IMR-90 (cell line): ENCODE measurements at regions not wholly inside any gene's neighbourhood (a gene's known extent, or its start where the extent isn't known, plus 50 kb on each side); places are given as distances from the start of the nearest gene placed in this dataset.

Experiments used
- BHLHE40 ChIP-seq: fragments of 150-350 bp; IDR thresholded peaks from 2 replicates; pipeline ENCODE4 v1.6.1; 2016; ENCODE audit warnings: mild to moderate bottlenecking, low read depth, low read length
- CEBPB ChIP-seq: IDR thresholded peaks from 2 replicates; pipeline ENCODE4 v1.6.1; 2012; ENCODE audit warnings: low read depth, low read length, improper control_type of control experiment
- CTCF ChIP-seq: conservative IDR thresholded peaks from 2 replicates; pipeline ENCODE4 v1.5.1; 2012; ENCODE audit warnings: mild to moderate bottlenecking, low read depth, low read length, improper control_type of control experiment
- ELK1 ChIP-seq: fragments of 150-350 bp; IDR thresholded peaks from 2 replicates; pipeline ENCODE4 v1.6.1; 2016; ENCODE audit warnings: low read depth, mild to moderate bottlenecking, low read length, moderate library complexity, borderline replicate concordance
- FOS ChIP-seq: fragments of 150-350 bp; IDR thresholded peaks from 2 replicates; pipeline ENCODE4 v1.6.1; 2016; ENCODE audit warnings: low read depth, low read length
- NFE2L2 ChIP-seq: fragments of 150-350 bp; IDR thresholded peaks from 2 replicates; pipeline ENCODE4 v1.6.1; 2016; ENCODE audit warnings: low read depth, mild to moderate bottlenecking, low read length
- POLR2A ChIP-seq: IDR thresholded peaks from 2 replicates; pipeline ENCODE4 v1.6.1; 2012; ENCODE audit warnings: mild to moderate bottlenecking, low read depth, low read length
- RAD21 ChIP-seq: IDR thresholded peaks from 2 replicates; pipeline ENCODE4 v1.6.1; 2012; ENCODE audit warnings: low read length, improper control_type of control experiment
- RFX5 ChIP-seq: IDR thresholded peaks from 2 replicates; pipeline ENCODE4 v1.8.0; 2012; ENCODE audit warnings: low read depth, mild to moderate bottlenecking, low read length, moderate library complexity
- SMC3 ChIP-seq: fragments of 150-350 bp; IDR thresholded peaks from 2 replicates; pipeline ENCODE4 v1.6.1; 2016; ENCODE audit warnings: low read depth, mild to moderate bottlenecking, antibody characterized with exemption, low read length, moderate library complexity
- USF2 ChIP-seq: fragments of 150-350 bp; IDR thresholded peaks from 2 replicates; pipeline ENCODE4 v1.6.1; 2017; ENCODE audit warnings: mild to moderate bottlenecking, antibody characterized with exemption, low read length, low read depth

- TF ChIP-seq POLR2A = no peak
- no peak for TF ChIP-seq CTCF
- TF ChIP-seq RAD21 = no peak
- no peak for TF ChIP-seq SMC3
- TF ChIP-seq CEBPB = no peak
- no peak for TF ChIP-seq BHLHE40
- TF ChIP-seq FOS = no peak
- no peak for TF ChIP-seq RFX5
- TF ChIP-seq NFE2L2 = no peak
- TF ChIP-seq USF2 = no peak
- TF ChIP-seq ELK1 = no peak
Measured at GRCh38 chr5:116626945-116627679, 52.5 kb upstream of the SEMA6A start.
